Liver (tissue), 3 donors: ENCODE measurements at regions not wholly inside any gene's neighbourhood (a gene's known extent, or its start where the extent isn't known, plus 50 kb on each side); places are given as distances from the start of the nearest gene placed in this dataset.

Experiments used
- CTCF ChIP-seq: fragments of 150-350 bp; IDR thresholded peaks from 2 replicates; pipeline ENCODE4 v1.5.1; 2017; ENCODE audit warnings: improper control_type of control experiment, low read depth, low read length; ENCODE audit not compliant: missing input control
- EGR1 ChIP-seq, 2 donors: IDR thresholded peaks; 2 replicates each; pipeline ENCODE4 v1.6.1; 2016 to 2018; ENCODE audit warnings: antibody characterized with exemption in 2 of 2, low read depth in 2 of 2
- FOXA1 ChIP-seq: IDR thresholded peaks from 2 replicates; pipeline ENCODE4 v1.6.1; 2016; ENCODE audit warnings: antibody characterized with exemption
- GABPA ChIP-seq, 2 donors: IDR thresholded peaks in 1 of 2; conservative IDR thresholded peaks in 1 of 2; 2 replicates each; pipeline ENCODE4 v1.6.1; 2016; ENCODE audit warnings: antibody characterized with exemption in 2 of 2, mild to moderate bottlenecking in 1 of 2, moderate library complexity in 1 of 2
- HNF4A ChIP-seq, 2 donors: conservative IDR thresholded peaks; 2 replicates each; pipeline ENCODE4 v1.6.1; 2016; ENCODE audit warnings: antibody characterized with exemption in 2 of 2, mild to moderate bottlenecking in 2 of 2
- HNF4G ChIP-seq: IDR thresholded peaks from 2 replicates; pipeline ENCODE4 v1.6.1; 2016; ENCODE audit warnings: antibody characterized with exemption
- JUND ChIP-seq, 2 donors: IDR thresholded peaks; 2 replicates each; pipeline ENCODE4 v1.6.1; 2016; ENCODE audit warnings: antibody characterized with exemption in 2 of 2
- MAX ChIP-seq: IDR thresholded peaks from 2 replicates; pipeline ENCODE4 v1.6.1; 2016; ENCODE audit warnings: antibody characterized with exemption
- RAD21 ChIP-seq, 2 donors: IDR thresholded peaks; 2 replicates each; pipeline ENCODE4 v1.6.1; 2016; ENCODE audit warnings: antibody characterized with exemption in 2 of 2, mild to moderate bottlenecking in 2 of 2
- REST ChIP-seq: IDR thresholded peaks from 2 replicates; pipeline ENCODE4 v1.6.1; 2016; ENCODE audit warnings: antibody characterized with exemption, mild to moderate bottlenecking
- SP1 ChIP-seq: IDR thresholded peaks from 2 replicates; pipeline ENCODE4 v1.6.1; 2018; ENCODE audit warnings: antibody characterized with exemption, mild to moderate bottlenecking
- TAF1 ChIP-seq: conservative IDR thresholded peaks from 2 replicates; pipeline ENCODE4 v1.6.1; 2016; ENCODE audit warnings: antibody characterized with exemption, mild to moderate bottlenecking
- YY1 ChIP-seq: IDR thresholded peaks from 2 replicates; pipeline ENCODE4 v1.6.1; 2016; ENCODE audit warnings: antibody characterized with exemption, mild to moderate bottlenecking
- donor health status: healthy.
- donor health status: healthy.

- TF ChIP-seq EGR1 (IDR thresholded peaks at IDR 0.05; ENCODE audit: low read depth in 2 of 2) (no peak), CTCF (no peak), MAX (no peak), FOXA1 (no peak), YY1 (no peak), REST (no peak), SP1 (no peak), HNF4G (no peak), RAD21 (IDR thresholded peaks at IDR 0.05) (no peak), TAF1 (no peak), HNF4A (conservative IDR thresholded peaks at IDR 0.05) (no peak), GABPA (IDR thresholded peaks at IDR 0.05 in 1 of 2, conservative IDR thresholded peaks at IDR 0.05 in 1 of 2) (no peak), JUND (IDR thresholded peaks at IDR 0.05) (no peak)
These were observed 98.8 kb upstream of the SEMA6A start for GRCh38 chr5:116673453-116673852.
